Activated gamma-delta T cell treated with Interleukin-2 at 50 U/mL for 16 hours (primary cell): ENCODE measurements at regions not wholly inside any gene's neighbourhood (a gene's known extent, or its start where the extent isn't known, plus 50 kb on each side); places are given as distances from the start of the nearest gene placed in this dataset.
A peak's percentile ranks its signal among the peaks of the same experiment; 100 is the strongest.

ENCODE experiments used
- DNase-seq: peaks from one replicate; pipeline ENCODE4 v3.0.0-alpha.2; 2020

- no peak for DNase-seq
Observed at GRCh38 chr3:7793786-7794185, 707.8 kb upstream of the LMCD1 start.

GRCh38 chr3:7798276-7798675 is 703.3 kb upstream of the LMCD1 start:
- no peak for DNase-seq

- DNase-seq, result no peak
Observed at GRCh38 chr3:7800006-7800780, 701.4 kb upstream of the LMCD1 start.

GRCh38 chr3:7812490-7812889 is 689.1 kb upstream of the LMCD1 start:
- no peak for DNase-seq

GRCh38 chr3:7813365-7813764 is 688.3 kb upstream of the LMCD1 start:
- DNase-seq, result no peak

- no peak for DNase-seq
Observed at GRCh38 chr3:7817239-7817638, 684.4 kb upstream of the LMCD1 start.

GRCh38 chr3:7820969-7821368 is 680.7 kb upstream of the LMCD1 start:
- no peak for DNase-seq

- no peak for DNase-seq
Observed at GRCh38 chr3:7821858-7822257, 679.8 kb upstream of the LMCD1 start.

- no peak for DNase-seq
Observed at GRCh38 chr3:7841451-7841850, 660.2 kb upstream of the LMCD1 start.

- DNase-seq, result no peak
Observed at GRCh38 chr3:7843441-7843840, 658.2 kb upstream of the LMCD1 start.

- no peak for DNase-seq
Observed at GRCh38 chr3:7847021-7847420, 654.6 kb upstream of the LMCD1 start.

GRCh38 chr3:7847521-7847920 is 654.1 kb upstream of the LMCD1 start:
- no peak for DNase-seq

GRCh38 chr3:7854266-7854665 is 647.4 kb upstream of the LMCD1 start:
- no peak for DNase-seq

- DNase-seq, result no peak
Observed at GRCh38 chr3:7854721-7855120, 646.9 kb upstream of the LMCD1 start.

GRCh38 chr3:7865611-7866010 is 636.0 kb upstream of the LMCD1 start:
- no peak for DNase-seq

- DNase-seq, result no peak
Observed at GRCh38 chr3:7867587-7867986, 634.0 kb upstream of the LMCD1 start.

GRCh38 chr3:7871003-7871560 is 630.5 kb upstream of the LMCD1 start:
- no peak for DNase-seq

GRCh38 chr3:7874116-7874515 is 627.5 kb upstream of the LMCD1 start:
- no peak for DNase-seq

GRCh38 chr3:7875925-7876324 is 625.7 kb upstream of the LMCD1 start:
- DNase-seq, result no peak

GRCh38 chr3:7876741-7877297 is 624.8 kb upstream of the LMCD1 start:
- peak; percentile 27 for DNase-seq

- DNase-seq, result no peak
Observed at GRCh38 chr3:7877312-7877711, 624.3 kb upstream of the LMCD1 start.

- DNase-seq, result no peak
Observed at GRCh38 chr3:7879572-7879971, 622.1 kb upstream of the LMCD1 start.

GRCh38 chr3:7881946-7882345 is 619.7 kb upstream of the LMCD1 start:
- DNase-seq, result no peak

- no peak for DNase-seq
Observed at GRCh38 chr3:7897655-7898054, 604.0 kb upstream of the LMCD1 start.

- DNase-seq, result no peak
Observed at GRCh38 chr3:7913283-7913682, 588.3 kb upstream of the LMCD1 start.
